ENCODE measurements at regions not wholly inside any gene's neighbourhood (a gene's known extent, or its start where the extent isn't known, plus 50 kb on each side); places are given as distances from the start of the nearest gene placed in this dataset.
"Not testable (repeated sequence)": the region's sequence is repeated elsewhere in the genome, so short reads cannot be mapped to it uniquely, and the experiment has no call there.

DNA sequence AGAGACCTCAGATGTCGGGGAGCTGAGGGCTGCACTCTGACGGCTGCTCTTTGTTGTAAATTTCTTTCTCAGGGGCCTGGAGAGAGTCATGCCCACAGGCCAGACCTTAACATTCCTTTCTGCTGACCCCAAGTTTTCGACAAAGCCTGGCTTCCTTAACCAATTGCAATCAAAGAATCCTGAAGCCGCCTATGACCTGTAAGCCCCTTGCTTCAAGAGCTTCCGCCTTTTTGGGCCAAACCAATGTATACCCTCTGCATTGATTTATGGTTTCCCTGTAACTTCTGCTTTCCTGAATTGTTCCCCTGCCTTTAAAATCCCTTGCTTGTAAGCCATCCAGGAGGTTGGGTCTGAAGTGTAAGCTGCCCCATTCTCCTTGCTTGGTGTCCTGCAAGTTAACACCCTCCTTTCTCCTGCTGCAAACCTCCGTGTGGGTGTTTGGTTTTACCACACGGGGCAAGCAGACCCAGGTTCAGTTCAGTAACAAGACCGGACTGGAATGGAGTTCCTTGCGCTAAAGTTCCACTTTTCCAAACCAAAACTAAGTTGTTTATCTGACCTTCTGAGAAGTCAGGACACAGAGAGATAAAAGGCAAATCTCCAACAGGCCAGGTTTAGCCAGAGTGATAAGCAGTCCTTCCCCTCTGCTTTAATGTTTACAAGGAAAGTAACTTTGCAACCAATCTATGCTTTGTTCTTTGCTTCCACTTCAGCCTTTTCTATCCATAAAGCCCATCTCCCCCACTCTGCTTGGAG lies 141.6 kb downstream of the KCNJ12 start:
- no peak for DNase-seq (ENCODE audit: low spot score)

DNA sequence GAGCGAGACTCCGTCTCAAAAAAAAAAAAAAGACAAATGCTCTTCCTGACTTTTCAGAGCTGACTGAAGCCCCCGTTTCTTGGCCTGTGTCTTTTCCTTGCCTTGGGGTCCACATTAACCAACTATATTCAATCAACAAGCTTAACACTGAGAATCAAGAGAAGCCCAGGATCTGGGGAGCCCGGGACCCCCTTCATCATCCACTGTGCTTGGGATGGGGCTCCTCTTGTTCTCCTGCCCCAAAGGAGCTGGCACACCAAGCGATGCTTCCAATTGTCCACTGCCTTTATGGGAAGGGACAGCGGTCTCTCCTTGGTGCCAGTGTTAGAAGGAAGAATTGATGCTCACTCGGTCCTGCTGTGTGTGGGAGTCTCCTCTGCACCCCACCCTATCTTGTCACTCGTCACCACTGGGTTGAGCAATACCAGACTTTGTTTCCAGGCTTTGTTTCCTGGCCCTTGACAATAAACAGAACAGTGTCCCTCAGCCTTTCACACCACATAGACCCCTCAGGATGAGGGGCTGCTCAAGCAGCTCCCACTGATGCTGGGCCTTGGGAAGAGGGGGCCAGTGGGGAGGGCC lies 146.7 kb downstream of the KCNJ12 start:
- no peak for DNase-seq (ENCODE audit: low spot score)

DNA sequence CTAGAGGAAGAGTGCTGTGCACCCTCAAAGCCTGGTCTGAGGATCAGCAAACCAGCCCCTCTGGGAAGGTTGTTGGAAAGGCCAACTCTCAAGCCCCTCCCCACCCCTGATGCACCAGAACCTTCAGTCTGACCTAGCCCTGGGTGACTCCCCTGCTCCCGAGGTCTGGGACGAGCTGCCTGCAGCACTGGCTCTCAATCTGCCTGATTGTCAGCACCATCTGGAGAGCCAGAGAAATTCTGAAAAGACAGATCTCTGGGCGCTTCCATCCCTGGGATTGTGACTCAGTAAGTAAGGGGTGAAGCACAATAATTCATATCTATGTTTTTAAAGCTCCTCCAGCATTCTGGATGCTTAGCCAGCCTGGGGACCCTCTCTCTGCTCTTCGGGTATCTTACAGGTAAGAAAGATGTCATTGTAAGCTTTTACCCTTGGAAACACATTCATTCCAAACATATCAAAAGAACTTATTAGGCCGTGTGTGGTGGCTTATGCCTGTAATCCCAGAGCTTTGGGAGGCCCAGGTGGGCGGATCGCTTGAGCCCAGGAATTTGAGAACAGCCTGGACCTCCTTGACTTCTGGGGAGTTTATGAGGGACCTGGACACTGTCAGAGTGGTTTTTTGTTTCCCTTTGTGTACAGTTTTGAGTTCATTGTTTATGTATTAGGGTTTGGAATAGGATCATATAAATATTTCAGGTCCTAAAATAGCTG lies 147.5 kb downstream of the KCNJ12 start:
- DNase-seq (ENCODE audit: low spot score) = no peak

DNA sequence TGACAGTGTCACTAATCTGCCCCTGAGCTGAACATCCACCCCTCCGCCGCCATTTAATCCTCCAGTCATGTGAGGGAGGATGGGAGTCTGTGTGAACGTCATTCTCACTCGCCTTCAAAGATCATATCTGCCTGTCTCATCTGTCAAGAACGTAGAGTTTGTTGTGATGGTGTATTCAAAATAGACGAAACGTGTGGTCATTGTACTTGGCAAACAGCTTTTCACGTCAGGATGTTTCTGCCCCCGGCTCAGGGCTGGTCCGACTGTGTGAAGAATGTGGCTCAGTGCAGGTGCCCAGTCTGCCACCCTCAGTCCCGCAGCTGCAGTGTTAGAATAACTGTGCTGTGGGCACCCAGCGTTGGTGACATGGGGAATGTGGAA lies 148.0 kb downstream of the KCNJ12 start:
- no peak for DNase-seq (ENCODE audit: low spot score)

DNA sequence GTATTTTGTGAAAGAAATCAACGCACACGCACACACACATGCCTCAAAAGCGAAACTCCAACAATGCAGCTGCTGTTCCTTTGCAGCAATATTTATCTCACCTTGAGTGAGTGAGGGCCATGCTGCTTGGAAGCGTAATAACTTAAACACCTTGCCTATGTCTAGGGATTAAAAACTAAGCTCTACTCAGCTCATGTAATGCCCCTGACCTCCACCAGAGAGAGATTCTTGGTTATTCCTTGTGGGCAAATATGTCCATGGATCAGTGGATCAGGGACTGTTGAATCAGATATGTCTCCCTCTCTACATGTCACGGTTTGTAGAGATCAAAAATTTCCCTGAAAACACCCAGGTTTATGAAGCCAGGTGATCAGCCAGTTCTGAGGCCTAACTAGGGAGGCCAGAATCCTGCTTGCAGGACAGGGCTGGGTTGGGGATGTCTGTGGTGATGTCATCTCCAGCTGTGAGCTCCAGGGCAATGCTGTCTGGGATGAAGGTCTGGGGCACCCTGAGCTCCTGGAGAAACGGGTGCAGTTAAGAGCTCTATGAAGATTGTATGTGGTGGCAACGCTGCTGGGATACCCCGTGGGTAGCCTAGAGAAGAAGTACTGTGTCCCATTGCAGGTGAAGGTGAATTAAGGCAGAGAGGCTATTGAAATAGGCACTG lies 149.4 kb downstream of the KCNJ12 start:
- no peak for DNase-seq (ENCODE audit: low spot score)

DNA sequence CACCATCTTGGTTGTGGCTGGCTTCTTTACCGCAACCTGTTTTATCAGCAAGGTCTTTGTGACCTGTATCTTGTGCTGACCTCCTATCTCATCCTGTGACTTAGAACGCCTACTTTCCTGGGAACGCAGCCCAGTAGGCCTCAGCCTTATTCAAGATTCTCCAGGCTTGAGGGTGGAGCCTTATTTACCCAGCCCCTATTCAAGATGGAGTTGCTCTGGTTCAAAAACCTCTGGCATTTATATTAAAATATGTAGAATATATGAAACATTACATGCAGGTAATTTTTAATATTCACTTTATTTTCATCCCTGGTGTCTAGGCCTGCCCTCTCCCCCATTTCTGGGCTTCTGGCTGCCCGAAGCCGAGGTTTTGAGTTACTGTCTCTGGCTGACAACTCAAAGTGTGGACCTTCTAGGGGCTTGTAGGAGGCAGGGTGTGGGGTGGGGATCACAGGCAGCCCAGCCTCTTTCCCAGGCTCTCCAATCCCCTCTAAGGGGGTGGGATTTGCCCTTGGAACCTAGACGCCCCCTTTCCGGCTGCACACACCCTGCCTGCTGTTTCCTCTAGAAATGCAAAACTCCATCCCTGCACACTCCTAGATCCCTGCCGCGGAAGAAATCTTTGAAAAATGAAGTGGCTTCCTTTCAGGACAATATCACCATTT lies 152.0 kb downstream of the KCNJ12 start:
- no peak for DNase-seq (ENCODE audit: low spot score)

DNA sequence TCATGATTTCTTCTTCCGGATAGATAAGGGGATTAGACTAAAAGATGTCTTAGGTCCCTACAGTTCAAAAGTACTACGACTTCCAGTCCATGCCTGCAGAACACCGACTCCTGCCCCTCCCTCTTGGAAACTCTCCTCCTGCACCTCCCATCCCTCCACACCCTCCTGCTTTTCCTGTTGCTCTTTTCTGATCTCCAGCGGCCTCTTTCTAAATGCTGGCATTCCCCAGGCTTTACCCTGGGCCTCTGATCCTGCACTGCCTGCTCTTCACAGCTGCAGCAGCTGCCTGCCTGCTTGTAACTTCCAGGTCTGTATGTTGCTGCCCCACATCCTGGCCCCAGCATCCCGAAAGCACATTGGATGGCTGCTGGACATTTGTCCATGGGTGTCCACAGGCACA lies 154.2 kb downstream of the KCNJ12 start:
- DNase-seq (ENCODE audit: low spot score) = no peak

DNA sequence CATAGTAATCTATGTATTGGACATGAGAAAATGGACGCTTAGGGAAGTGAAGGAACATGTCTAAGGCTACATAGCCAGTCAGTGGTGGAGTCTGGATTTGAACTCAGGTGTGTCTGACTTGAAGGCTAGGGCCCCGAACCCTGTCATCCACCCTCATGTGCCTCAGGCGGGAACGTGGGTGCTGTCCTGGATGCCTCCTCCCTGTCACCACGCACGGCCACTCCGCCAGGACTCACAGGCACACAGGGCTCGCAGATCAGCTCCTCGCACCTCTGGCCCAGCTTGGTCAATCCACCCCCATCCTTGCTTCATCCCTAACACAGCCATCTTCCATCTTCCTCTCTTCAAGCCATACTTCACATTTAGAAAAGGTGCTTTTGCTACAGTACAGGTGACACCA lies 154.7 kb downstream of the KCNJ12 start:
- DNase-seq (ENCODE audit: low spot score) = no peak

DNA sequence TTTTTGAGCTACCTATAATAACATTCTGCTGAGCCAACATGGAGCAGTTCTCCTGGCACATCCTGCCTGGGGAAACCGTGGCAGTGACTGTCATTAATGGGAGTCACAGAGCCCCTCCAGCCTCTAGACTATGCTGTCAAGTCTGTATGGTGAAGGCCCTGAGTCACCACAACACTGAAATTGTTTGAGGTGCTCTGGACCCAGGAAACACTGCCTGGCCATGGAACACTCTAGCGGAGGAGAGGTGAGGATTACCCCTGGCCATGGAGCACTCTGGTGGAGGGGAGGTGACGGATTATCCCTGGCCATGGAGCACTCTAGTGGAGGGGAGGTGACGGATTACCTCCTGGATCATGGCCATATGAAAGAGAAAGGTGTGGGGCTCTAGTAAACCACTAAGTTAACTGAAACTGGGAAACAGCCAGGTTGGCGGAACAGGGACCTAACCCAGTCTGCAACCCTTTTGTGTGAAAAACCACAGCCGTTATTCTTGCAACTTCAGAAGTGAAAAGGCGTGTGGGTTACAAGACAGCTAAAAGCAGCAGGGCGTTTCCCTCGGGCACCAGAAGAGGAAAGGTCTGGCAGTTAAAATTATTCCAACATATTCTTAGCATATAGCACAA lies 156.7 kb downstream of the KCNJ12 start:
- DNase-seq (ENCODE audit: low spot score) = no peak

DNA sequence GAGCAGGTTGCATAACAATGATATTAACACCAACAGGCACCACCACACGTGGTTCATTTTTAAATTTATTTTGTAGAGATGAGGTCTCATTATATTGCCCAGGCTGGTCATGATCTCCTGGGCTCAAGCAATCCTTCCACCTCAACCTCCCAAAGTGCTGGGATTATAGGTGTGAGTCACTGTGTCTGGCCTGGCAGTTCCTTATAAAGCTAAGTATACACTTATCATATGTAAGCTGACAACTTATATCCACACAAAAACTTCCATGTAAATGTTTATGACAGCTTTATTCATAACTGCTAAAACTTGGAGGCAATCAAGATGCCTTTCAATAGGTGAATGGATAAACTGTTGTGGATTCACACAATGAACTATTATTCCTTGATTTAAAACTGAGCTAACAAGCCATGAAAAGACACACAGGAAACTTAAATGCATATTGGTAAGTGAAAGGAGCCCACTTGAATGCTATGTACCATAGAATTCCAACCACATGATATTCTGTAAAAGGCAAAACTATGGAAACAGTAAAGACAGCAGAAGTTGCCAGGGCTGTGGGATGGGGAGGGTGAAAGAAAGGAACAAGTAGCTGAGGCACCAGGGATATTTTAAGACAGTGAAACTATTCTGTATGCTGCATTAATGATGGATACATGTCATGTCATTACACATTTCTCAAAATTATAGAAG lies 156.5 kb upstream of the KCNJ18 start:
- no peak for DNase-seq (ENCODE audit: low spot score)

DNA sequence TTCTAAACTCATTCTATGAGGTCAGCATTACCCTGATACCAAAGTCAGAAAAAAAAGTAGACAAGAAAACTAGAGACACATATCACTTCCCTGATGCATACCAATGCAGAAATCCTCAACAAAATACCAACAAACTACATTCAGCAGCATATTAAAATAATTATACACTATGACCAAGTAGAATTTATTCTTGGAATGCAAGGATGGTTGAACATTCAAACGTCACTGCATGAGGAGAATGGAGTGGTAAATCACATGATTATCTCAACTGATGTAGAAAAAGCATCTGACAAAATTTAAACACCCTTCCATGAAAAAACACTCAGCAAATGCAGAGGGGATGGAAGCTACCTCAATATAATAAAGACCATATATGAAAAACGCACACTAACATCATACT lies 155.0 kb upstream of the KCNJ18 start:
- DNase-seq (ENCODE audit: low spot score) = no peak

DNA sequence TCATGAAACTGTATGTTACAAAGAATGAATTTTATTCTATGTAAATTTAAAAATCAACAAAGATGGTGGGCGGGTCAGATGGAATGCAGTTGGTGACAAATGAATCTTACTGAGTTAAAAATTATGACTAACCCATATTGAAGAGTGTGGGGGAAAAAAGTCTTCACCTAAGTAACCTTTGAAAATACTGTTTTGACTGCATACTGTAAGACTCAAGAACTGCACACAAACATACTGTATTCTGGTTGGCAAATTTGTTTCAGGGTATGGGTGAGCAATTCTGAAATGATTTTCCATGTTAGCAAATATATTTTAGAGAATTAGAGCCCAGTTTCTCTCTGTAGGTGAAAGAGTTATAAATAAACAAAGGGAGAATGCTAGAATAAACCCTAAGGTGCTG lies 153.7 kb upstream of the KCNJ18 start:
- DNase-seq (ENCODE audit: low spot score) = no peak

DNA sequence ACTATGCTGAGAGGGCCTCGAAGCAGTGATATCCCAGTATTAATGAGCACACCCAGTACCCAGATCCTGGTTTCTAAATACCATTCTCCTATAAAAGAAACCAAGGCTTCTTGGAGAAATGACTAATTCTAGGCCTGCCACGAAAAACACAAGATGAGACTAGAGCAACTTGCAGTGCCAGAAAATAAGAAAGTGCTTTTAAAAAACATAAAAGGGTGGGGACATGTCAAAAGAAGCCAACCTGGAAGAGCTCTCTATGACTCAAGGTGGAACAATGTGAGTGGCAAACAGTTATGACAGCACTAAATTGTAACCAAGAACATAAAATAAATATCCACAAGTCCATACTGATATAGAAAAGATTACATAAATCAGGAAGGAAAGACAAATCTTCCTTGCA lies 153.2 kb upstream of the KCNJ18 start:
- no peak for DNase-seq (ENCODE audit: low spot score)

DNA sequence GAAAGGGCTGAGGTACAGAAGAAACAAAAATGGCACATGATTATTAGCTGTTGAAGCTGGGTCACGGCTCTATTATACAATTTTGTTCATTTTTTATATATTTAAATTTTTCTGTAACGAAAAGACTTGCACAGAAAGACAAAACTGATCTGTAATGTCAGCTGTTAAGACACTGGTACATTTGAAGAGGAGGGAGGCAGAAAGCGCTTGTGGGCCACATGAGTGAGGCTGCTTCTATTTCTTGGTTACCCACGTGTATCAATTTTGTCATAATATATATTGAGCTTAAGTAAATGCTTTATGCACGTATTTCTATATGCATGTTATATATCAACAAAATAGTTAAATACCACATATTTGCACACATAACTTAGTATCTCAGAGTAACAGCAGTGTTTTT lies 151.8 kb upstream of the KCNJ18 start:
- no peak for DNase-seq (ENCODE audit: low spot score)

DNA sequence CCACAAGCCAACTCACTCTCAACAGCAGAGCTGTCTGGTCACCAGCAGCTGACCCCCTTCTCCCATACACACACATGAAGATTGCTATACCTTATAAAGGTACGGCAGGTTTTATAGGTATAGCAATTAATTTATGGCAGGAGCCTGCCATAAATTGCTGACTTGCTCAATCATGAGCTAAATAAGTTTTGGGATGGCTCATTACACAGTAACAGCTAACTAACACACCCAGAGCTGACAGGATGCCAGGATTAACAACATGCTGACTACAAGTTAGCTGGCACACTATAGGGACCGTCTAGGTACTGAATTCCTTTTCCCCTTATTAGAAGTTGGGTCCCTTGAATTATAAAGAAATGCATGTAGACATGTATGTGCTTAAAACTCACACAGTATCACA lies 150.3 kb upstream of the KCNJ18 start:
- DNase-seq (ENCODE audit: low spot score) = no peak

DNA sequence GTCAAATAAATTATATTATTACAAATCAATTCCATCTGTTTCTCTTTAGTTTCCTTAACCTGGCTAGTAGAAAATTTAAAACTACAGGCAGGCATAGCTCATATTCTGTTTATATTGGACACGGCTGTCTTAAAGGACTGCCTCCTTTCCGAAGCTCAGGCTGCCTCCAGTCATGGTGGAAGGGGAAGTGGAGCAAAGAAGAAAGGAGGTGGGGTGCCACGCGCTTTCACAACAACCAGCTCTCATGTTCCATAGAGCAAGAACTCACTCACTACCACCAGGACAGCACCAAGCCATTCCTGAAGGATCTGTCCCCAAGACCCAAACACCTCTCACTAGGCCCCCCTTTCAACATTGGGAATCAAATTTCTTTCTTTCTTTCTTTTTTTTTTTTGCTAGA lies 149.3 kb upstream of the KCNJ18 start:
- no peak for DNase-seq (ENCODE audit: low spot score)

DNA sequence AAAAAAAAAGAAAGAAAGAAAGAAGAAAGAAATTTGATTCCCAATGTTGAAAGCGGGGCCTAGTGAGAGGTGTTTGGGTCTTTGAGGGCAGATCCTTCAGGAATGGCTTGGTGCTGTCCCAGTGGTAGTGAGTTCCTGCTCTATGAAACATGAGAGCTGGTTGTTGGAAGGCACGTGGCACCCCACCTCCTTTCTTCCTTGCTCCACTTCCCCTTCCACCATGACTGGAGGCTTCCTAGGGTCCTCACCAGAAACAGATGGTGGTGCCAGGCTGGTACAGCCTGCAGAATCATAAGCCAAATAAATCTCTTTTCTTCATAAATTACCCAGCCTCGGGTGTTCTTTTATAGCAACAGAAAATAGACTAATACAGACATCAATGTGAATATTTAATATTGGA lies 147.3 kb upstream of the KCNJ18 start:
- no peak for DNase-seq (ENCODE audit: low spot score)

DNA sequence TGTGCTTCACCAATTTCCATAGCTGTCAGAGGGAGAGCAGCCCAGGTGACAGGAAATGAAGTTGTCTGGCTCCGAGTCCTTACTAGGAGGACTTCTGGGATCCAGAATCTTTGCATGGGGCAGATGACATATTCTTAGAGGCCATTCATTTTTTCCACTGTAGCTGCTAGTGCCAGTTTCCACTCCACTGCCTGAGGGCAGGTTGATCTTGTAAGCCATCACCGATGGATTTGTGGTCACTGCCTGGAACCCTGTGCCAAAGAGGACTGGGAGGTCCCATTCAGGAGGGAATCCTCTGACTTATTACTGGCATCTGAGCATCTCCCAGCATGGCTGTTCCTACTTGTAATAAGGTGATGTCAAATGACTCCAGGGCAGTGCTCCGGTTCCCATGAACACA lies 144.1 kb upstream of the KCNJ18 start:
- DNase-seq (ENCODE audit: low spot score) = no peak

DNA sequence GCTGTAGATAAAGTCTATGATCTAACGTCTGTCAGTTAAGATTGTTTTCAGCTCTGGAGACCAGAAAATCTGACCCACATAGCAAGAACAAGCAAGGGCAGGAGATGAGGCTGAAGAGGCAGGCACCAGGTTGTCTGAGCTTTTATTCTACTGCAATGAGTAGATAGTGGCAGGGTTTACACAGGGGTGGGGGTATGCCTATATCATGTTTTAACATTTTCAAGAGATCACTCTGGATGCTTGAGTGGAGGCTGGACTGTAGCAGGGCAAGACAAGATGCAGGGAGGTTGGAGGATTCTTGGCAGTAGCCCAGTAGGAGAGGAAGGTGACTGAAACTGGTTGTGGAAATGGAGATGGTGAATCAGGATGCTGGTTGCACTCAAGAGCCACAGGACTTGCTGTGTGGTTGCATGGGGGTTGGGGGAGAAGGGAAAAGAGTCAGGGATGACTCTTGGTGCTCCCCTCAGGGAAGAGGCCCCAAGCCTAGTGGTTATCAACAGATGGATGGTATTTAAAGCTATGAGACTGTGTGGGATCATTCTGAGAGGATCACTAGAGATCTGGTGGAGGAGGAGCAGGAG lies 143.1 kb upstream of the KCNJ18 start:
- DNase-seq (ENCODE audit: low spot score) = no peak

DNA sequence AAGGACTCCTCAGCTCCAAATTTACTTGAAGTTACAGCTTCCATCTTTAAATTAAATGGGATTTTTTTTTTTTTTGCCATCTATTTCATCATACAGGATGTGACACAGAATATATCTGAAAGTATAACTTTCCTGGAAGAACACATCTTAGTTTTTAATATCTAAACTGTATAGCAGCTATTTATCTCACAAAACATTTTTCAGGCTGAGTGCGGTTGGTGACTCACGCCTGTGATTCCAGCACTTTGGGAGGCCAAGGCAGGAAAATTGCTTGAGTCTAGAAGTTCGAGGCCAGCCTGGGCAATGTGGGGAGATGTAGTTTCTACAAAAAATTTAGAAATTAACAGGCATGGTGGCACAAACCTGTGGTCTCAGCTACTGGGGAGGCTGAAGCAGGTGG lies 142.3 kb upstream of the KCNJ18 start:
- DNase-seq (ENCODE audit: low spot score) = not testable (repeated sequence)

All from NAMALWA (cell line).